ENCODE measurements at regions not wholly inside any gene's neighbourhood (a gene's known extent, or its start where the extent isn't known, plus 50 kb on each side); places are given as distances from the start of the nearest gene placed in this dataset.

GRCh38 chr17:59476413-59476812, 89.0 kb upstream of the DHX40 start:
- H3K4me1 Mint-ChIP-seq (ENCODE audit: unreplicated experiment), result no peaks in the 10 kb centered on the region
- no peaks in the 10 kb centered on the region for H3K36me3 Mint-ChIP-seq
- H3K9me3 Mint-ChIP-seq, result no peaks in the 10 kb centered on the region
- no peaks in the 10 kb centered on the region for H3K27me3 Mint-ChIP-seq
- TF ChIP-seq, protein P1, sequence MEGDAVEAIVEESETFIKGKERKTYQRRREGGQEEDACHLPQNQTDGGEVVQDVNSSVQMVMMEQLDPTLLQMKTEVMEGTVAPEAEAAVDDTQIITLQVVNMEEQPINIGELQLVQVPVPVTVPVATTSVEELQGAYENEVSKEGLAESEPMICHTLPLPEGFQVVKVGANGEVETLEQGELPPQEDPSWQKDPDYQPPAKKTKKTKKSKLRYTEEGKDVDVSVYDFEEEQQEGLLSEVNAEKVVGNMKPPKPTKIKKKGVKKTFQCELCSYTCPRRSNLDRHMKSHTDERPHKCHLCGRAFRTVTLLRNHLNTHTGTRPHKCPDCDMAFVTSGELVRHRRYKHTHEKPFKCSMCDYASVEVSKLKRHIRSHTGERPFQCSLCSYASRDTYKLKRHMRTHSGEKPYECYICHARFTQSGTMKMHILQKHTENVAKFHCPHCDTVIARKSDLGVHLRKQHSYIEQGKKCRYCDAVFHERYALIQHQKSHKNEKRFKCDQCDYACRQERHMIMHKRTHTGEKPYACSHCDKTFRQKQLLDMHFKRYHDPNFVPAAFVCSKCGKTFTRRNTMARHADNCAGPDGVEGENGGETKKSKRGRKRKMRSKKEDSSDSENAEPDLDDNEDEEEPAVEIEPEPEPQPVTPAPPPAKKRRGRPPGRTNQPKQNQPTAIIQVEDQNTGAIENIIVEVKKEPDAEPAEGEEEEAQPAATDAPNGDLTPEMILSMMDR (conservative IDR thresholded peaks at IDR 0.05), result no peak
- DNase-seq (ENCODE audit: extremely low spot score, unreplicated experiment), result peak; percentile 18
- H3K4me3 Mint-ChIP-seq, result no peak overlapping the region
- no peak overlapping the region for H3K27ac Mint-ChIP-seq

- H3K27ac Mint-ChIP-seq, result no peak overlapping the region
- no peaks in the 10 kb centered on the region for H3K9me3 Mint-ChIP-seq
- no peaks in the 10 kb centered on the region for H3K27me3 Mint-ChIP-seq
- TF ChIP-seq, protein P1 (conservative IDR thresholded peaks at IDR 0.05), result no peak
- no peaks in the 10 kb centered on the region for H3K36me3 Mint-ChIP-seq
- DNase-seq (ENCODE audit: extremely low spot score, unreplicated experiment), result peak; percentile 18
- no peaks in the 10 kb centered on the region for H3K4me1 Mint-ChIP-seq (ENCODE audit: unreplicated experiment)
- no peak overlapping the region for H3K4me3 Mint-ChIP-seq
These were observed 86.3 kb upstream of the DHX40 start for GRCh38 chr17:59479141-59479540.

- Mint-ChIP-seq H3K27me3 (no peaks in the 10 kb centered on the region), H3K4me3 (no peak overlapping the region), H3K27ac (no peak overlapping the region), H3K4me1 (ENCODE audit: unreplicated experiment) (no peaks in the 10 kb centered on the region), H3K36me3 (no peaks in the 10 kb centered on the region), H3K9me3 (no peaks in the 10 kb centered on the region)
- DNase-seq (ENCODE audit: extremely low spot score, unreplicated experiment), result peak; percentile 11
- TF ChIP-seq, protein P1 (conservative IDR thresholded peaks at IDR 0.05), result no peak
These were observed 81.5 kb upstream of the DHX40 start for GRCh38 chr17:59483860-59484259.

- no peak overlapping the region for H3K27ac Mint-ChIP-seq
- TF ChIP-seq, protein P1 (conservative IDR thresholded peaks at IDR 0.05), result no peak
- H3K4me1 Mint-ChIP-seq (ENCODE audit: unreplicated experiment), result no peaks in the 10 kb centered on the region
- DNase-seq (ENCODE audit: extremely low spot score, unreplicated experiment), result no peak
- H3K9me3 Mint-ChIP-seq, result no peaks in the 10 kb centered on the region
- no peaks in the 10 kb centered on the region for H3K27me3 Mint-ChIP-seq
- H3K4me3 Mint-ChIP-seq, result no peak overlapping the region
- H3K36me3 Mint-ChIP-seq, result no peaks in the 10 kb centered on the region
These were observed 80.4 kb upstream of the DHX40 start for GRCh38 chr17:59485015-59485414.

- Mint-ChIP-seq H3K4me3 (no peak overlapping the region), H3K27me3 (no peaks in the 10 kb centered on the region), H3K4me1 (ENCODE audit: unreplicated experiment) (no peaks in the 10 kb centered on the region), H3K9me3 (no peaks in the 10 kb centered on the region), H3K27ac (no peak overlapping the region), H3K36me3 (no peaks in the 10 kb centered on the region)
- TF ChIP-seq, protein P1 (conservative IDR thresholded peaks at IDR 0.05), result no peak
- no peak for DNase-seq (ENCODE audit: extremely low spot score, unreplicated experiment)
These were observed 79.5 kb upstream of the DHX40 start for GRCh38 chr17:59485946-59486345.
